ENCODE measurements at regions not wholly inside any gene's neighbourhood (a gene's known extent, or its start where the extent isn't known, plus 50 kb on each side); places are given as distances from the start of the nearest gene placed in this dataset.

- Histone ChIP-seq H3K4ac (replicated peaks; ENCODE audit: insufficient read length, low read depth, low read length) (no peak overlapping the region), H3K56ac (replicated peaks; ENCODE audit: insufficient read length, low read depth, low read length) (no peak overlapping the region), H3K36me3 (ENCODE audit: control insufficient read depth in 2 of 4, insufficient read depth in 4 of 4, low read length in 3 of 4) (no peaks in the 10 kb centered on the region), H2BK20ac (ENCODE audit: low read length) (no peak overlapping the region), H2BK12ac (ENCODE audit: low read depth, low read length) (no peak overlapping the region), H2BK15ac (ENCODE audit: low read length) (no peak overlapping the region), H3K14ac (ENCODE audit: insufficient read length) (no peak overlapping the region), H4K5ac (ENCODE audit: insufficient read length, low read depth, low read length) (no peak overlapping the region), H4K91ac (replicated peaks; ENCODE audit: insufficient read length, low read length) (no peak overlapping the region), H3K4me3 (ENCODE audit: extremely low read depth in 1 of 4, insufficient read depth in 2 of 4, low read depth in 3 of 4, low read length in 4 of 4) (no peak overlapping the region), H3K79me1 (ENCODE audit: low read depth, low read length) (no peaks in the 10 kb centered on the region), H2BK120ac (replicated peaks; ENCODE audit: low read depth, low read length) (no peak overlapping the region), H3K23ac (ENCODE audit: insufficient read length) (no peak overlapping the region), H3K4me1 (replicated peaks in 1 of 4; ENCODE audit: control insufficient read depth in 3 of 4, insufficient read depth in 4 of 4, low read length in 3 of 4) (no peaks in the 10 kb centered on the region), H4K8ac (ENCODE audit: extremely low read depth, insufficient read depth, low read length) (no peak overlapping the region), H3K4me2 (ENCODE audit: insufficient read depth in 1 of 2, low read depth in 2 of 2, low read length in 2 of 2) (peak overlapping the region in 1 of 2 experiments; percentile 26; a peak in 2 of 4 replicates), H2BK5ac (ENCODE audit: low read depth, low read length) (no peak overlapping the region), H4K20me1 (replicated peaks in 1 of 2; ENCODE audit: control insufficient read depth in 1 of 2, insufficient read depth in 2 of 2, low read length in 2 of 2) (no peaks in the 10 kb centered on the region), H3K23me2 (ENCODE audit: low read depth, low read length) (no peaks in the 10 kb centered on the region), H3K27me3 (replicated peaks in 1 of 4; ENCODE audit: control insufficient read depth in 3 of 4, extremely low read depth in 1 of 4, insufficient read depth in 3 of 4, low read length in 3 of 4) (no peaks in the 10 kb centered on the region), H3K9me3 (ENCODE audit: insufficient read depth in 2 of 2, low read depth in 1 of 2, low read length in 1 of 2) (peaks cover 0 to 4% of the 10 kb centered on the region in 2 experiments; a peak in 1 of 4 replicates), H3K27ac (ENCODE audit: low read depth, low read length) (no peak overlapping the region), H2AFZ (ENCODE audit: low read length) (no peak overlapping the region), H3K18ac (ENCODE audit: extremely low read depth, low read length) (no peak overlapping the region), H3K9ac (replicated peaks in 1 of 4; ENCODE audit: extremely low read depth in 1 of 4, low read depth in 3 of 4, low read length in 3 of 4) (no peak overlapping the region), H2AK5ac (ENCODE audit: low read depth, low read length) (no peak overlapping the region), H3K79me2 (ENCODE audit: control insufficient read depth in 1 of 2, insufficient read depth in 2 of 2, low read length in 2 of 2) (no peaks in the 10 kb centered on the region)
- POLR2A ChIA-PET (ENCODE audit: partially characterized antibody), result no interaction called here
- no peak for TF ChIP-seq GABPA (IDR thresholded peaks at IDR 0.05; ENCODE audit: borderline replicate concordance, insufficient read depth, low read length)
- TF ChIP-seq CREB1 (IDR thresholded peaks at IDR 0.05), result no peak
- no peak for TF ChIP-seq CTCF (IDR thresholded peaks at IDR 0.05; ENCODE audit: control extremely low read depth in 1 of 3, insufficient read depth in 1 of 3, low read depth in 1 of 3, low read length in 3 of 3)
- no peak for TF ChIP-seq KDM5A (IDR thresholded peaks at IDR 0.05; ENCODE audit: low read length)
- TF ChIP-seq SIN3A (conservative IDR thresholded peaks at IDR 0.05 in 1 of 2, IDR thresholded peaks at IDR 0.05 in 1 of 2; ENCODE audit: low read depth in 1 of 2, low read length in 2 of 2), result no peak
- TF ChIP-seq JUND (IDR thresholded peaks at IDR 0.05; ENCODE audit: low read length), result no peak
- no peak for TF ChIP-seq EZH2 (IDR thresholded peaks at IDR 0.05; ENCODE audit: low read depth, low read length, severe bottlenecking)
- no peak for TF ChIP-seq EP300 (IDR thresholded peaks at IDR 0.05; ENCODE audit: borderline replicate concordance in 1 of 2, low read depth in 2 of 2, low read length in 2 of 2)
- no peak for TF ChIP-seq SUZ12 (IDR thresholded peaks at IDR 0.05; ENCODE audit: low read length)
- DNase-seq (ENCODE audit: low read depth in 1 of 2, low spot score in 2 of 2), result no peak
- 88 to 100% methylated on average over 1 to 6 of the region's 6 CpGs for WGBS, 2 experiments (ENCODE audit: extremely low coverage in 1 of 2, insufficient coverage in 1 of 2, insufficient read length in 1 of 2, insufficient replicate concordance in 2 of 2, low coverage in 1 of 2, low lambda C conversion rate in 2 of 2, missing lambda C conversion rate in 1 of 2)
- FAIRE-seq, result no peak
- CTCF ChIA-PET (ENCODE audit: partially characterized antibody), result interaction anchor here (0.8 kb wide), 1 partner anchor 79 kb away, joined by 3 read pairs; no protein-coding TSS in a partner anchor
Measured at GRCh38 chr14:51473808-51474565, 177.7 kb upstream of the FRMD6 start.

All from H1 (cell line).